ENCODE measurements at regions not wholly inside any gene's neighbourhood (a gene's known extent, or its start where the extent isn't known, plus 50 kb on each side); places are given as distances from the start of the nearest gene placed in this dataset.

GRCh38 chrX:17939724-17940123 is 78.6 kb upstream of the RAI2 start:
- TF ChIP-seq CTCF (IDR thresholded peaks at IDR 0.05) (no peak), POLR2AphosphoS5 (IDR thresholded peaks at IDR 0.05) (no peak), POLR2A (IDR thresholded peaks at IDR 0.05) (no peak), EP300 (IDR thresholded peaks at IDR 0.05) (no peak)
